Parathyroid adenoma (tissue), 2 donors: ENCODE measurements at regions not wholly inside any gene's neighbourhood (a gene's known extent, or its start where the extent isn't known, plus 50 kb on each side); places are given as distances from the start of the nearest gene placed in this dataset.

ENCODE experiments used
- H2AFZ ChIP-seq: fragments of 300-600 bp; sonication (generic); one replicate; pipeline ENCODE4 v1.7.0; 2017; ENCODE audit warnings: antibody characterized with exemption, mild to moderate bottlenecking
- H3K27ac ChIP-seq: fragments of 300-600 bp; sonication (generic); one replicate; pipeline ENCODE4 v1.7.0; 2017
- H3K27me3 ChIP-seq: fragments of 300-600 bp; sonication (generic); one replicate; pipeline ENCODE4 v1.7.0; 2017; ENCODE audit warnings: low read length; ENCODE audit not compliant: control insufficient read depth, insufficient read depth
- H3K36me3 ChIP-seq: fragments of 300-600 bp; sonication (generic); one replicate; pipeline ENCODE4 v1.7.0; 2017; ENCODE audit warnings: low read length; ENCODE audit not compliant: control insufficient read depth, insufficient read depth
- H3K4me1 ChIP-seq: fragments of 300-600 bp; sonication (generic); one replicate; pipeline ENCODE4 v1.7.0; 2017; ENCODE audit warnings: control low read depth
- H3K4me2 ChIP-seq: fragments of 300-600 bp; sonication (generic); one replicate; pipeline ENCODE4 v1.7.0; 2017; ENCODE audit warnings: low read length
- H3K4me3 ChIP-seq: fragments of 300-600 bp; sonication (generic); one replicate; pipeline ENCODE4 v1.7.0; 2017; ENCODE audit warnings: low read depth, low read length
- H3K79me2 ChIP-seq: fragments of 300-600 bp; sonication (generic); one replicate; pipeline ENCODE4 v1.7.0; 2017; ENCODE audit warnings: control low read depth
- H3K9ac ChIP-seq: fragments of 300-600 bp; sonication (generic); one replicate; pipeline ENCODE4 v1.7.0; 2017; ENCODE audit warnings: mild to moderate bottlenecking
- H3K9me3 ChIP-seq: fragments of 300-600 bp; sonication (generic); one replicate; pipeline ENCODE4 v1.7.0; 2017; ENCODE audit warnings: low read length; ENCODE audit not compliant: control insufficient read depth
- CTCF ChIP-seq: fragments of 300-600 bp; sonication (generic); IDR thresholded peaks from one replicate; pipeline ENCODE4 v1.7.0; 2017; ENCODE audit warnings: antibody characterized with exemption, mild to moderate bottlenecking
- donor health status: primary hyperparathyroidism.

- H3K4me3 ChIP-seq: no peak overlapping the region
- no peaks in the 10 kb centered on the region for H3K36me3 ChIP-seq
- TF ChIP-seq CTCF: no peak
- no peaks in the 10 kb centered on the region for H3K79me2 ChIP-seq
- H3K27ac ChIP-seq: no peak overlapping the region
- no peaks in the 10 kb centered on the region for H3K9me3 ChIP-seq
- H3K9ac ChIP-seq: no peak overlapping the region
- no peaks in the 10 kb centered on the region for H3K27me3 ChIP-seq
- no peak overlapping the region for H3K4me2 ChIP-seq
- no peaks in the 10 kb centered on the region for H3K4me1 ChIP-seq
- no peak overlapping the region for H2AFZ ChIP-seq
These were observed 143.9 kb downstream of the IRX2 start for GRCh38 chr5:2607598-2607997.

GRCh38 chr5:2603272-2603575 is 148.3 kb downstream of the IRX2 start:
- H3K27ac ChIP-seq: no peak overlapping the region
- no peak overlapping the region for H3K9ac ChIP-seq
- no peaks in the 10 kb centered on the region for H3K9me3 ChIP-seq
- H3K4me3 ChIP-seq: no peak overlapping the region
- H3K4me1 ChIP-seq: no peaks in the 10 kb centered on the region
- no peaks in the 10 kb centered on the region for H3K27me3 ChIP-seq
- no peaks in the 10 kb centered on the region for H3K36me3 ChIP-seq
- H3K79me2 ChIP-seq: no peaks in the 10 kb centered on the region
- H3K4me2 ChIP-seq: no peak overlapping the region
- H2AFZ ChIP-seq: no peak overlapping the region
- TF ChIP-seq CTCF: no peak

GRCh38 chr5:2602451-2603271 is 148.8 kb downstream of the IRX2 start:
- Histone ChIP-seq H3K9ac (no peak overlapping the region), H3K4me2 (no peak overlapping the region), H3K27ac (no peak overlapping the region), H3K4me3 (no peak overlapping the region), H3K27me3 (no peaks in the 10 kb centered on the region), H3K36me3 (no peaks in the 10 kb centered on the region), H3K9me3 (no peaks in the 10 kb centered on the region), H2AFZ (no peak overlapping the region), H3K79me2 (no peaks in the 10 kb centered on the region), H3K4me1 (no peaks in the 10 kb centered on the region)
- TF ChIP-seq CTCF: no peak

- TF ChIP-seq CTCF: no peak
- Histone ChIP-seq H3K9ac (no peak overlapping the region), H3K36me3 (no peaks in the 10 kb centered on the region), H3K79me2 (no peaks in the 10 kb centered on the region), H3K9me3 (no peaks in the 10 kb centered on the region), H3K27ac (no peak overlapping the region), H2AFZ (no peak overlapping the region), H3K4me1 (no peaks in the 10 kb centered on the region), H3K27me3 (no peaks in the 10 kb centered on the region), H3K4me2 (no peak overlapping the region), H3K4me3 (no peak overlapping the region)
These were observed 153.0 kb downstream of the IRX2 start for GRCh38 chr5:2598503-2598902.

- Histone ChIP-seq H3K4me3 (no peak overlapping the region), H3K9ac (no peak overlapping the region), H3K36me3 (no peaks in the 10 kb centered on the region), H3K9me3 (no peaks in the 10 kb centered on the region), H3K4me1 (no peaks in the 10 kb centered on the region), H3K79me2 (no peaks in the 10 kb centered on the region), H2AFZ (no peak overlapping the region), H3K27me3 (no peaks in the 10 kb centered on the region), H3K4me2 (no peak overlapping the region), H3K27ac (no peak overlapping the region)
- TF ChIP-seq CTCF: no peak
These were observed 156.8 kb downstream of the IRX2 start for GRCh38 chr5:2594701-2595100.
